HepG2 (cell line): ENCODE measurements at regions not wholly inside any gene's neighbourhood (a gene's known extent, or its start where the extent isn't known, plus 50 kb on each side); places are given as distances from the start of the nearest gene placed in this dataset.
"Not testable (repeated sequence)": the region's sequence is repeated elsewhere in the genome, so short reads cannot be mapped to it uniquely, and the experiment has no call there.

Experiments
- ATAC-seq: fragments of 200-7000 bp; cut with Tn5 transposase; 3 replicates; pipeline ENCODE4 v1.9.1; 2020; ENCODE audit warnings: mild to moderate bottlenecking, moderate library complexity
- BruUV-seq: library from RNA; stranded (reverse); fragments of 400-500 nt; replicated peaks from 2 replicates; lab custom pipeline; 2021; lab: Mats Ljungman, UMichigan
- CTCF ChIA-PET: fragments of 300-600 bp; formaldehyde crosslinking; extraction: SDS; loops from one replicate; lab custom pipeline; 2021; ENCODE audit warnings: low total read pairs, inconsistent platforms, low intra/inter-chr PET ratio; lab: Yijun Ruan, JAX
- POLR2A ChIA-PET: fragments of 350-600 bp; sonication (Branson Sonifier 250); formaldehyde crosslinking; loops from one replicate; lab custom pipeline; 2020; ENCODE audit warnings: antibody characterized with exemption, inconsistent platforms; lab: Yijun Ruan, JAX
- DNase-seq: peaks from one replicate; pipeline ENCODE4 v3.0.0-alpha.2; 2015; ENCODE audit warnings: low spot score
- FAIRE-seq: peaks from 3 replicates; lab custom pipeline; 2011; peaks lifted over from hg19 to GRCh38; lab: Jason Lieb, UNC
- H2AFZ ChIP-seq: one replicate; pipeline ENCODE4 v1.6.1; 2011; ENCODE audit warnings: low read length, inconsistent platforms
- H3K27ac ChIP-seq: fragments of 300-600 bp; 3 replicates; pipeline ENCODE4 v1.8.0; 2011; ENCODE audit warnings: mixed run types, mild to moderate bottlenecking, mixed read lengths, low read length, inconsistent platforms; ENCODE audit not compliant: insufficient read depth; ENCODE audit errors: extremely low read length
- H3K27me3 ChIP-seq, 2 experiments: fragments of 200-600 bp in 1 of 2; 2 replicates in 1 of 2; 3 replicates in 1 of 2; pipeline versions ENCODE4 v1.6.0 to v1.8.0; 2011; ENCODE audit warnings: low read length in 2 of 2, mild to moderate bottlenecking in 2 of 2, moderate library complexity in 2 of 2, inconsistent platforms in 1 of 2; ENCODE audit not compliant: insufficient read depth in 2 of 2, control insufficient read depth in 1 of 2
- H3K36me3 ChIP-seq, 2 experiments: fragments of 200-600 bp in 1 of 2; replicated peaks in 1 of 2; 2 replicates in 1 of 2; 3 replicates in 1 of 2; pipeline versions ENCODE4 v1.5.1 to v1.8.0; 2011; ENCODE audit warnings: low read length in 2 of 2, inconsistent platforms in 1 of 2; ENCODE audit not compliant: insufficient read depth in 2 of 2, control insufficient read depth in 1 of 2
- H3K4me1 ChIP-seq: 2 replicates; pipeline ENCODE4 v1.5.1; 2012; ENCODE audit warnings: low read length, inconsistent platforms; ENCODE audit not compliant: insufficient read depth
- H3K4me2 ChIP-seq: 2 replicates; pipeline ENCODE4 v1.6.0; 2011; ENCODE audit warnings: low read depth, low read length, inconsistent platforms
- H3K4me3 ChIP-seq, 3 experiments: fragments of 200-600 bp in 1 of 3; sonication (generic), shearing (Covaris generic) in 1 of 3; replicated peaks in 1 of 3; 2 replicates each; pipeline ENCODE4 v1.5.1; 2011 to 2016; ENCODE audit warnings: low read length in 3 of 3, inconsistent platforms in 2 of 3, low read depth in 2 of 3, mild to moderate bottlenecking in 2 of 3, control low read depth in 1 of 3, mixed read lengths in 1 of 3; ENCODE audit not compliant: insufficient read depth in 1 of 3
- H3K79me2 ChIP-seq: one replicate; pipeline ENCODE4 v1.6.1; 2011; ENCODE audit warnings: low read length, inconsistent platforms; ENCODE audit not compliant: insufficient read depth
- H3K9ac ChIP-seq: 2 replicates; pipeline ENCODE4 v1.6.0; 2011; ENCODE audit warnings: mild to moderate bottlenecking, low read depth, low read length, inconsistent platforms; ENCODE audit not compliant: insufficient read depth
- H3K9me3 ChIP-seq: 2 replicates; pipeline ENCODE4 v1.5.1; 2012; ENCODE audit warnings: mild to moderate bottlenecking, low read length
- H4K20me1 ChIP-seq: 2 replicates; pipeline ENCODE4 v1.6.0; 2011; ENCODE audit warnings: inconsistent platforms, mild to moderate bottlenecking, low read length, moderate library complexity; ENCODE audit not compliant: insufficient read depth
- AGO2 ChIP-seq: fragments of 200-400 bp; formaldehyde crosslinking; optimal IDR thresholded peaks from 2 replicates; pipeline ENCODE3; 2017; ENCODE audit warnings: mild to moderate bottlenecking, low read depth, low read length, moderate library complexity
- ARID2 ChIP-seq: sonication (generic); formaldehyde crosslinking; IDR thresholded peaks from 2 replicates; pipeline ENCODE4 v1.8.1; 2022; ENCODE audit warnings: mild to moderate bottlenecking, missing genetic modification reagents, borderline replicate concordance
- ATF6 ChIP-seq: sonication (generic); formaldehyde crosslinking; conservative IDR thresholded peaks from 2 replicates; pipeline ENCODE4 v1.4.0; 2020; ENCODE audit warnings: missing genetic modification reagents
- HOXA5 ChIP-seq: sonication (generic); formaldehyde crosslinking; IDR thresholded peaks from 2 replicates; pipeline ENCODE4 v1.4.0; 2020; ENCODE audit warnings: missing genetic modification reagents
- KLF12 ChIP-seq: sonication (generic); formaldehyde crosslinking; IDR thresholded peaks from 2 replicates; pipeline ENCODE4 v1.4.0; 2020; ENCODE audit warnings: missing genetic modification reagents, borderline replicate concordance
- NPAS2 ChIP-seq: sonication (generic); formaldehyde crosslinking; IDR thresholded peaks from 2 replicates; pipeline ENCODE4 v1.8.0; 2022; ENCODE audit warnings: mild to moderate bottlenecking, missing genetic modification reagents, borderline replicate concordance
- SMAD3 ChIP-seq: sonication (generic); formaldehyde crosslinking; IDR thresholded peaks from 2 replicates; pipeline ENCODE4 v1.4.0; 2020; ENCODE audit warnings: missing genetic modification reagents
- TERF1 ChIP-seq: sonication (generic); formaldehyde crosslinking; IDR thresholded peaks from 2 replicates; pipeline ENCODE4 v1.8.0; 2022; ENCODE audit warnings: mild to moderate bottlenecking, missing genetic modification reagents, moderate library complexity
- ZBTB8A ChIP-seq: sonication (generic); formaldehyde crosslinking; IDR thresholded peaks from 2 replicates; pipeline ENCODE4 v1.4.0; 2020; ENCODE audit warnings: mild to moderate bottlenecking, low read depth, missing genetic modification reagents, borderline replicate concordance
- ZNF264 ChIP-seq: sonication (generic); formaldehyde crosslinking; IDR thresholded peaks from 2 replicates; pipeline ENCODE4 v1.4.0; 2020; ENCODE audit warnings: missing genetic modification reagents
- ZSCAN29 ChIP-seq: sonication (generic); formaldehyde crosslinking; conservative IDR thresholded peaks from 2 replicates; pipeline ENCODE4 v1.4.0; 2020; ENCODE audit warnings: mild to moderate bottlenecking, missing genetic modification reagents
- ZZZ3 ChIP-seq: sonication (generic); formaldehyde crosslinking; IDR thresholded peaks from 2 replicates; pipeline ENCODE4 v1.4.0; 2020; ENCODE audit warnings: missing genetic modification reagents, mild to moderate bottlenecking, borderline replicate concordance
- WGBS: methylation state at CpG from one replicate; pipeline ENCODE4 v1.1.6; 2017; ENCODE audit warnings: low lambda C conversion rate; 5-methylcytosine and 5-hydroxymethylcytosine counted together
- in situ Hi-C: cut with HindIII; loops from 2 replicates; pipeline ENCODE4 v1.10.0; 2017; ENCODE audit warnings: low pct_unique_long_range_greater_than_20kb; ENCODE audit not compliant: extremely low pct_ligation_motif_present
- intact Hi-C: fragments of 100-400 bp; cut with micrococcal nuclease; formaldehyde crosslinking; loops from one replicate; pipeline ENCODE4 v1.10.0; 2022; ENCODE audit not compliant: unreplicated experiment

GRCh38 chr5:68021227-68021626 lies 194.3 kb upstream of the PIK3R1 start:
- no peak overlapping the region for H3K27ac ChIP-seq
- no peaks in the 10 kb centered on the region for H4K20me1 ChIP-seq
- no peak overlapping the region for H3K4me3 ChIP-seq
- no peak overlapping the region for H2AFZ ChIP-seq
- H3K4me2 ChIP-seq, result no peak overlapping the region
- no TSS peak for BruUV-seq
- WGBS, result 95% methylated on average over 2 of the region's 2 CpGs
- ATAC-seq (no peak), DNase-seq (no peak), FAIRE-seq (no peak)
- ChIA-PET POLR2A (no interaction called here), CTCF (no interaction called here)
- no peak overlapping the region for H3K9ac ChIP-seq
- in situ Hi-C loops, result no loop called here
- H3K4me1 ChIP-seq, result no peaks in the 10 kb centered on the region
- no peaks in the 10 kb centered on the region for H3K36me3 ChIP-seq
- no peaks in the 10 kb centered on the region for H3K9me3 ChIP-seq
- no peak for TF ChIP-seq ARID2 (CRISPR knock-in tag)
- no peak for TF ChIP-seq KLF12
- no peak for TF ChIP-seq SMAD3 (CRISPR knock-in tag)
- no peak for TF ChIP-seq ZNF264
- no peak for TF ChIP-seq ZZZ3 (CRISPR knock-in tag)
- TF ChIP-seq TERF1, result no peak
- no peak for TF ChIP-seq ATF6 (CRISPR knock-in tag)
- TF ChIP-seq NPAS2 (CRISPR knock-in tag), result no peak
- no peak for TF ChIP-seq HOXA5
- no peak for TF ChIP-seq AGO2
- no peak for TF ChIP-seq ZBTB8A (CRISPR knock-in tag)
- no peak for TF ChIP-seq ZSCAN29 (CRISPR knock-in tag)
- H3K27me3 ChIP-seq, result no peaks in the 10 kb centered on the region; a peak in 1 of 5 replicates
- intact Hi-C loops, result no loop called here
- no peaks in the 10 kb centered on the region for H3K79me2 ChIP-seq

DNA sequence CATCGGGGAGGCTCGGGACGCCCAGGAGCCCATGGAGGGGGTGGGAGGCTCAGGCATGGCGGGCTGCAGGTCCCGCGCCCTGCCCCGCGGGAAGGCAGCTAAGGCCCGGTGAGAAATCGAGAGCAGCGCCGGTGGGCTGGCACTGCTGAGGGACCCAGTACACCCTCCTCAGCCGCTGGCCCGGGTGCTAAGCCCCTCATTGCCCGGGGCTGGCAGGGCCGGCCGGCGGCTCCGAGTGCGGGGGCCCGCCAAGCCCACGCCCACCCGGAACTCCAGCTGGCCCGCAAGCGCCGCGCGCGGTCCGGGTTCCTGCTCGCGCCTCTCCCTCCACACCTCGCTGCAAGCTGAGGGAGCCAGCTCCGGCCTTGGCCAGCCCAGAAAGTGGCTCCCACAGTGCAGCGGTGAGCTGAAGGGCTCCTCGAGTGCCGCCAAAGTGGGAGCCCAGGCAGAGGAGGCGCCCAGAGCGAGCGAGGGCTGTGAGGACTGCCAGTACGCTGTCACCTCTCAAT lies 195.0 kb upstream of the PIK3R1 start:
- H3K4me2 ChIP-seq, FAIRE-seq, H2AFZ ChIP-seq, H3K36me3 ChIP-seq, intact Hi-C loops, ATAC-seq, BruUV-seq, H3K27me3 ChIP-seq, H4K20me1 ChIP-seq, DNase-seq, H3K9me3 ChIP-seq, H3K79me2 ChIP-seq, H3K4me3 ChIP-seq, POLR2A ChIA-PET, H3K4me1 ChIP-seq, H3K27ac ChIP-seq, CTCF ChIA-PET, H3K9ac ChIP-seq, in situ Hi-C loops: not testable (repeated sequence)
- WGBS, result 89% methylated on average over 21 of the region's 41 CpGs
